ENCODE measurements at regions not wholly inside any gene's neighbourhood (a gene's known extent, or its start where the extent isn't known, plus 50 kb on each side); places are given as distances from the start of the nearest gene placed in this dataset.

GRCh38 chr13:21930536-21930935 lies 259.7 kb downstream of the FGF9 start:
- no peak for TF ChIP-seq EZH2 (IDR thresholded peaks at IDR 0.05; ENCODE audit: low read length)
- Histone ChIP-seq H3K9ac (ENCODE audit: control insufficient read depth, extremely low read depth, insufficient read depth, low read length) (no peak overlapping the region), H3K27ac (ENCODE audit: control insufficient read depth, insufficient read depth, low read length) (no peak overlapping the region), H3K27me3 (ENCODE audit: control insufficient read depth, extremely low read depth, insufficient read depth, low read length) (no peaks in the 10 kb centered on the region), H2AFZ (ENCODE audit: control insufficient read depth, low read length) (no peak overlapping the region), H3K4me1 (ENCODE audit: control insufficient read depth, extremely low read depth, insufficient read depth, low read length) (no peaks in the 10 kb centered on the region), H3K9me3 (ENCODE audit: control insufficient read depth, low read depth, low read length) (peaks cover 2% of the 10 kb centered on the region), H4K20me1 (ENCODE audit: control insufficient read depth, extremely low read depth, insufficient read depth, low read length) (no peaks in the 10 kb centered on the region), H3K79me2 (ENCODE audit: control insufficient read depth, insufficient read depth, low read length) (no peaks in the 10 kb centered on the region), H3K9me1 (ENCODE audit: control insufficient read depth, extremely low read depth, insufficient read depth, low read length) (no peaks in the 10 kb centered on the region), H3K36me3 (ENCODE audit: control insufficient read depth in 2 of 2, extremely low read depth in 1 of 2, insufficient read depth in 2 of 2, low read length in 2 of 2) (no peaks in the 10 kb centered on the region), H3K4me3 (ENCODE audit: control insufficient read depth in 2 of 3, extremely low read depth in 1 of 3, insufficient read depth in 2 of 3, low read depth in 1 of 3, low read length in 3 of 3) (no peak overlapping the region), H3K4me2 (ENCODE audit: control insufficient read depth, extremely low read depth, insufficient read depth, low read depth, low read length) (no peak overlapping the region)
- DNase-seq (ENCODE audit: low read depth, low spot score): no peak
- dilution Hi-C loops (cut with MboI; ENCODE audit: extremely low pct_ligation_motif_present, low sequenced_read_pairs): no loop called here
- FAIRE-seq: no peak

DNA sequence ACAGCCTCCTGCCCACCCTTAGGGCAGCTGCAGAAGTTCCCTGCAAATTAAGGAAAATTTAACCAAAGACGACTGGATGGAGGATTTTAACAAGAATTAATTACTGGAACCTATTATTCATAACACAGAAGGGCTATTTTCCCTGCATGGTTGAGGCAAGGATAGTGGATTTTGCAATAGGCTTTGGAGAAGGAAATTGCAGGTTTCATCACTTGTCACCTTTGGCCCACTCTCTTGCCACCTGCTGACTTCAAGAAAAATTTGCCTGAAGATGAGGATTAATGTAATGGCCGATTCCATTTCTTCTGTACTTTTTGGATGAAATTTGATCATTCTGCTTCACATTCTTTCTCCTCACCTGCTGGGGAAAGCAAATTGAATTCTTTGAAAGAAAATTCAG lies 261.7 kb downstream of the FGF9 start:
- FAIRE-seq (no peak), DNase-seq (ENCODE audit: low read depth, low spot score) (no peak)
- dilution Hi-C loops (cut with MboI; ENCODE audit: extremely low pct_ligation_motif_present, low sequenced_read_pairs): no loop called here
- H3K27ac ChIP-seq (ENCODE audit: control insufficient read depth, insufficient read depth, low read length): no peak overlapping the region
- no peak overlapping the region for H3K4me2 ChIP-seq (ENCODE audit: control insufficient read depth, extremely low read depth, insufficient read depth, low read depth, low read length)
- peaks cover 2% of the 10 kb centered on the region for H3K9me3 ChIP-seq (ENCODE audit: control insufficient read depth, low read depth, low read length)
- no peaks in the 10 kb centered on the region for H4K20me1 ChIP-seq (ENCODE audit: control insufficient read depth, extremely low read depth, insufficient read depth, low read length)
- H3K79me2 ChIP-seq (ENCODE audit: control insufficient read depth, insufficient read depth, low read length): no peaks in the 10 kb centered on the region
- no peaks in the 10 kb centered on the region for H3K27me3 ChIP-seq (ENCODE audit: control insufficient read depth, extremely low read depth, insufficient read depth, low read length)
- no peaks in the 10 kb centered on the region for H3K9me1 ChIP-seq (ENCODE audit: control insufficient read depth, extremely low read depth, insufficient read depth, low read length)
- TF ChIP-seq, protein P1, sequence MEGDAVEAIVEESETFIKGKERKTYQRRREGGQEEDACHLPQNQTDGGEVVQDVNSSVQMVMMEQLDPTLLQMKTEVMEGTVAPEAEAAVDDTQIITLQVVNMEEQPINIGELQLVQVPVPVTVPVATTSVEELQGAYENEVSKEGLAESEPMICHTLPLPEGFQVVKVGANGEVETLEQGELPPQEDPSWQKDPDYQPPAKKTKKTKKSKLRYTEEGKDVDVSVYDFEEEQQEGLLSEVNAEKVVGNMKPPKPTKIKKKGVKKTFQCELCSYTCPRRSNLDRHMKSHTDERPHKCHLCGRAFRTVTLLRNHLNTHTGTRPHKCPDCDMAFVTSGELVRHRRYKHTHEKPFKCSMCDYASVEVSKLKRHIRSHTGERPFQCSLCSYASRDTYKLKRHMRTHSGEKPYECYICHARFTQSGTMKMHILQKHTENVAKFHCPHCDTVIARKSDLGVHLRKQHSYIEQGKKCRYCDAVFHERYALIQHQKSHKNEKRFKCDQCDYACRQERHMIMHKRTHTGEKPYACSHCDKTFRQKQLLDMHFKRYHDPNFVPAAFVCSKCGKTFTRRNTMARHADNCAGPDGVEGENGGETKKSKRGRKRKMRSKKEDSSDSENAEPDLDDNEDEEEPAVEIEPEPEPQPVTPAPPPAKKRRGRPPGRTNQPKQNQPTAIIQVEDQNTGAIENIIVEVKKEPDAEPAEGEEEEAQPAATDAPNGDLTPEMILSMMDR (optimal IDR thresholded peaks at IDR 0.05 in 1 of 3, IDR thresholded peaks at IDR 0.05 in 1 of 3, conservative IDR thresholded peaks at IDR 0.05 in 1 of 3; ENCODE audit: extremely low read depth in 1 of 3, insufficient read depth in 2 of 3, low read length in 3 of 3): no peak
- no peak for TF ChIP-seq EZH2 (IDR thresholded peaks at IDR 0.05; ENCODE audit: low read length)
- no peaks in the 10 kb centered on the region for H3K4me1 ChIP-seq (ENCODE audit: control insufficient read depth, extremely low read depth, insufficient read depth, low read length)
- H3K36me3 ChIP-seq (ENCODE audit: control insufficient read depth in 2 of 2, extremely low read depth in 1 of 2, insufficient read depth in 2 of 2, low read length in 2 of 2): no peaks in the 10 kb centered on the region
- no peak overlapping the region for H3K9ac ChIP-seq (ENCODE audit: control insufficient read depth, extremely low read depth, insufficient read depth, low read length)
- H2AFZ ChIP-seq (ENCODE audit: control insufficient read depth, low read length): no peak overlapping the region
- no peak overlapping the region for H3K4me3 ChIP-seq (ENCODE audit: control insufficient read depth in 2 of 3, extremely low read depth in 1 of 3, insufficient read depth in 2 of 3, low read depth in 1 of 3, low read length in 3 of 3)

DNA sequence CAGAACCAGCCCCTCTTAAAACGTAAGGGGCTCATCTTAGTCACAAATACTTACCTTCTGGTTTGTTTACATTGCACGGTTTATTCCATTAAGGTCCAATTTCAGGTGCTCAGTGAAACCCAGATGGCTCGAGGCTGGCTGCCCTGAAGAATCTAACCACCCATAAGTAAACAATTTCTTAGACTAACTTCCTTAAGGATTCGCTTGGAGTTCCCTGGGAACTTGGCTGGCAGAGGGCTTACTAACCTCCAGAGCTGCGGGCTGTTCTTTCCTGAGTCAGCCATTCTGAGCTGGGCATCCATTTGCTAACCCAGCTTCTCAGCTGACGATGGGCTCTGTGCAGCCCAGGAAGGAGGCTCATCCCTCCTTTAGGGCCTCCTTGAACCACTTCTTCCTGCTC lies 262.1 kb downstream of the FGF9 start:
- no peaks in the 10 kb centered on the region for H3K4me1 ChIP-seq (ENCODE audit: control insufficient read depth, extremely low read depth, insufficient read depth, low read length)
- no peak overlapping the region for H3K27ac ChIP-seq (ENCODE audit: control insufficient read depth, insufficient read depth, low read length)
- no peak overlapping the region for H2AFZ ChIP-seq (ENCODE audit: control insufficient read depth, low read length)
- no peaks in the 10 kb centered on the region for H3K27me3 ChIP-seq (ENCODE audit: control insufficient read depth, extremely low read depth, insufficient read depth, low read length)
- H3K9me3 ChIP-seq (ENCODE audit: control insufficient read depth, low read depth, low read length): peaks cover 2% of the 10 kb centered on the region
- no peak overlapping the region for H3K9ac ChIP-seq (ENCODE audit: control insufficient read depth, extremely low read depth, insufficient read depth, low read length)
- dilution Hi-C loops (cut with MboI; ENCODE audit: extremely low pct_ligation_motif_present, low sequenced_read_pairs): no loop called here
- H3K79me2 ChIP-seq (ENCODE audit: control insufficient read depth, insufficient read depth, low read length): no peaks in the 10 kb centered on the region
- no peak overlapping the region for H3K4me3 ChIP-seq (ENCODE audit: control insufficient read depth in 2 of 3, extremely low read depth in 1 of 3, insufficient read depth in 2 of 3, low read depth in 1 of 3, low read length in 3 of 3)
- H3K4me2 ChIP-seq (ENCODE audit: control insufficient read depth, extremely low read depth, insufficient read depth, low read depth, low read length): no peak overlapping the region
- no peak for FAIRE-seq
- H4K20me1 ChIP-seq (ENCODE audit: control insufficient read depth, extremely low read depth, insufficient read depth, low read length): no peaks in the 10 kb centered on the region
- TF ChIP-seq EZH2 (IDR thresholded peaks at IDR 0.05; ENCODE audit: low read length): no peak
- TF ChIP-seq, protein P1 (optimal IDR thresholded peaks at IDR 0.05 in 1 of 3, IDR thresholded peaks at IDR 0.05 in 1 of 3, conservative IDR thresholded peaks at IDR 0.05 in 1 of 3; ENCODE audit: extremely low read depth in 1 of 3, insufficient read depth in 2 of 3, low read length in 3 of 3): no peak
- no peaks in the 10 kb centered on the region for H3K36me3 ChIP-seq (ENCODE audit: control insufficient read depth in 2 of 2, extremely low read depth in 1 of 2, insufficient read depth in 2 of 2, low read length in 2 of 2)
- DNase-seq (ENCODE audit: low read depth, low spot score): no peak
- H3K9me1 ChIP-seq (ENCODE audit: control insufficient read depth, extremely low read depth, insufficient read depth, low read length): no peaks in the 10 kb centered on the region

Data from keratinocyte (primary cell).